ENCODE measurements at regions not wholly inside any gene's neighbourhood (a gene's known extent, or its start where the extent isn't known, plus 50 kb on each side); places are given as distances from the start of the nearest gene placed in this dataset.

GRCh38 chr13:107573184-107573583, 642.2 kb downstream of the LIG4 start:
- ChIA-PET CTCF (no interaction called here), POLR2A (ENCODE audit: unreplicated experiment) (no interaction called here)
- H3F3A ChIP-seq (ENCODE audit: insufficient read depth, low read depth): no peaks in the 10 kb centered on the region
- intact Hi-C loops (cut with micrococcal nuclease; ENCODE audit: unreplicated experiment): no loop called here
- H4K20me1 ChIP-seq (ENCODE audit: insufficient read depth): no peaks in the 10 kb centered on the region
- H3K4me2 ChIP-seq: no peak overlapping the region
- no peaks in the 10 kb centered on the region for H3K27me3 ChIP-seq (ENCODE audit: insufficient read depth, low read depth)
- DNase-seq: no peak
- H2AFZ ChIP-seq: no peak overlapping the region
- TF ChIP-seq CTCF (conservative IDR thresholded peaks at IDR 0.05) (no peak), EZH2 (IDR thresholded peaks at IDR 0.05; ENCODE audit: low read depth) (no peak)
- H3K4me3 ChIP-seq: no peak overlapping the region
- H3K79me2 ChIP-seq (ENCODE audit: low read depth): no peaks in the 10 kb centered on the region
- H3K9me2 ChIP-seq (ENCODE audit: insufficient read depth): no peaks in the 10 kb centered on the region
- no TSS peak for BruUV-seq (replicated peaks)
- no peak overlapping the region for H3K27ac ChIP-seq
- H3K4me1 ChIP-seq (replicated peaks; ENCODE audit: insufficient read depth): no peaks in the 10 kb centered on the region
- H3K36me3 ChIP-seq (ENCODE audit: low read depth): no peaks in the 10 kb centered on the region
- no peaks in the 10 kb centered on the region for H3K9me3 ChIP-seq (ENCODE audit: insufficient read depth, low read depth)

- no peaks in the 10 kb centered on the region for H3K27me3 ChIP-seq (ENCODE audit: insufficient read depth, low read depth)
- ChIA-PET POLR2A (ENCODE audit: unreplicated experiment) (no interaction called here), CTCF (no interaction called here)
- no peaks in the 10 kb centered on the region for H3F3A ChIP-seq (ENCODE audit: insufficient read depth, low read depth)
- BruUV-seq (replicated peaks): no TSS peak
- no peak overlapping the region for H3K4me3 ChIP-seq
- no peaks in the 10 kb centered on the region for H4K20me1 ChIP-seq (ENCODE audit: insufficient read depth)
- intact Hi-C loops (cut with micrococcal nuclease; ENCODE audit: unreplicated experiment): no loop called here
- DNase-seq: no peak
- no peak overlapping the region for H3K4me2 ChIP-seq
- no peaks in the 10 kb centered on the region for H3K9me3 ChIP-seq (ENCODE audit: insufficient read depth, low read depth)
- H2AFZ ChIP-seq: no peak overlapping the region
- TF ChIP-seq CTCF (conservative IDR thresholded peaks at IDR 0.05) (no peak), EZH2 (IDR thresholded peaks at IDR 0.05; ENCODE audit: low read depth) (no peak)
- no peaks in the 10 kb centered on the region for H3K4me1 ChIP-seq (replicated peaks; ENCODE audit: insufficient read depth)
- H3K9me2 ChIP-seq (ENCODE audit: insufficient read depth): no peaks in the 10 kb centered on the region
- H3K79me2 ChIP-seq (ENCODE audit: low read depth): no peaks in the 10 kb centered on the region
- H3K27ac ChIP-seq: no peak overlapping the region
- H3K36me3 ChIP-seq (ENCODE audit: low read depth): no peaks in the 10 kb centered on the region
Measured at GRCh38 chr13:107572156-107572555, 643.2 kb downstream of the LIG4 start.

GRCh38 chr13:107568181-107568580, 647.2 kb downstream of the LIG4 start:
- ChIA-PET POLR2A (ENCODE audit: unreplicated experiment) (no interaction called here), CTCF (no interaction called here)
- Histone ChIP-seq H3K9me2 (ENCODE audit: insufficient read depth) (no peaks in the 10 kb centered on the region), H3K27ac (no peak overlapping the region), H3K4me2 (no peak overlapping the region), H3K4me1 (replicated peaks; ENCODE audit: insufficient read depth) (no peaks in the 10 kb centered on the region), H3K9me3 (ENCODE audit: insufficient read depth, low read depth) (no peaks in the 10 kb centered on the region), H2AFZ (no peak overlapping the region), H3K27me3 (ENCODE audit: insufficient read depth, low read depth) (no peaks in the 10 kb centered on the region), H4K20me1 (ENCODE audit: insufficient read depth) (no peaks in the 10 kb centered on the region), H3K36me3 (ENCODE audit: low read depth) (no peaks in the 10 kb centered on the region), H3K79me2 (ENCODE audit: low read depth) (no peaks in the 10 kb centered on the region), H3F3A (ENCODE audit: insufficient read depth, low read depth) (no peaks in the 10 kb centered on the region), H3K4me3 (no peak overlapping the region)
- DNase-seq: no peak
- no peak for TF ChIP-seq EZH2 (IDR thresholded peaks at IDR 0.05; ENCODE audit: low read depth)
- no peak for TF ChIP-seq CTCF (conservative IDR thresholded peaks at IDR 0.05)
- no TSS peak for BruUV-seq (replicated peaks)
- intact Hi-C loops (cut with micrococcal nuclease; ENCODE audit: unreplicated experiment): no loop called here
